GM20000 (cell line): ENCODE measurements at regions not wholly inside any gene's neighbourhood (a gene's known extent, or its start where the extent isn't known, plus 50 kb on each side); places are given as distances from the start of the nearest gene placed in this dataset.
"Not testable (repeated sequence)": the region's sequence is repeated elsewhere in the genome, so short reads cannot be mapped to it uniquely, and the experiment has no call there.

ENCODE experiments used
- DNase-seq: peaks from one replicate; pipeline ENCODE4 v3.0.0; 2012; ENCODE audit warnings: low spot score
- CTCF ChIP-seq: IDR thresholded peaks from 2 replicates; pipeline ENCODE4 v1.5.1; 2012; ENCODE audit warnings: mild to moderate bottlenecking, control low read depth; ENCODE audit errors: extremely low read depth, missing control alignments

GRCh38 chr16:22699356-22699755 lies 114.6 kb upstream of the HS3ST2 start:
- DNase-seq: no peak
- TF ChIP-seq CTCF: no peak

GRCh38 chr16:22705799-22706198 lies 108.2 kb upstream of the HS3ST2 start:
- no peak for TF ChIP-seq CTCF
- DNase-seq: no peak

DNA sequence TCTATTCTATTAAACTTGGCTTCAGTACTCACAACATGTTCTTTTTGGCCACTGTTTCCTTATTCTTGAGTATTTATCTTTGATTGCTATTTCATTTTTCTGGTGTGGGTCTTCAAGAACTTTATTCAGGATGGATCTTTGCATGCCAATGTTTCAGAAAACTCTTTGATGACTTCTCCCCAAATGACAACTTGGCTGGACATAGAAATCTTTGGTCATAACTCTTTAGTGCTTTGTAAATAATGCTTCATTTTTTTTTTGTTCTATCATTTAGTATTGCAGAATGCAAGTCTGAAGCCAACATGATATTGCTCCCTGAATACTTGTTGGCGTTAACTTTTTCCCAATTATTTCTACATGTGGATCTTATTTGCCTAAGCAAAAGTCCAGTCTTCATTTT lies 103.6 kb upstream of the HS3ST2 start:
- TF ChIP-seq CTCF: no peak
- DNase-seq: no peak

GRCh38 chr16:22711847-22712246 lies 102.1 kb upstream of the HS3ST2 start:
- DNase-seq: no peak
- no peak for TF ChIP-seq CTCF

GRCh38 chr16:22712471-22712870 lies 101.5 kb upstream of the HS3ST2 start:
- no peak for DNase-seq
- TF ChIP-seq CTCF: no peak

- not testable (repeated sequence) for DNase-seq
Observed at GRCh38 chr16:22718598-22718997, 95.4 kb upstream of the HS3ST2 start.

DNA sequence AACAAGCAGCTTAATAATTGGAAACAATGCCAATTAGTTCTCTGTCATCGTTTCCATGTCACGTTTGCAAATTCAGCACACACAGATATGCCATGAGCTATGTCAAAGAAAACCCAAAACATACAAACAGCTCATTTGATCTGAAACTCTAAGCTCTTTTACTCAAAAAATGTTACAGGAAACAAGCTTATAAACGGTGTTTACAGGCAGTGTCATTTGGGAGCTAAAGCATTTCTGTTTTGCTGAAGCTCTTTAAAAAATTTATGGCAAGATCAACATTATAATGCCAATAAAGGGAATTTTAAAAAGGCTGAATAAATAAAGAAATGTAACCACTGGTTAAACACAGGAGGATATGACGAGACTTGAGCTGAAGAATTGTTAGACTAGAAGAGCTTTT lies 94.0 kb upstream of the HS3ST2 start:
- TF ChIP-seq CTCF: no peak
- no peak for DNase-seq

DNA sequence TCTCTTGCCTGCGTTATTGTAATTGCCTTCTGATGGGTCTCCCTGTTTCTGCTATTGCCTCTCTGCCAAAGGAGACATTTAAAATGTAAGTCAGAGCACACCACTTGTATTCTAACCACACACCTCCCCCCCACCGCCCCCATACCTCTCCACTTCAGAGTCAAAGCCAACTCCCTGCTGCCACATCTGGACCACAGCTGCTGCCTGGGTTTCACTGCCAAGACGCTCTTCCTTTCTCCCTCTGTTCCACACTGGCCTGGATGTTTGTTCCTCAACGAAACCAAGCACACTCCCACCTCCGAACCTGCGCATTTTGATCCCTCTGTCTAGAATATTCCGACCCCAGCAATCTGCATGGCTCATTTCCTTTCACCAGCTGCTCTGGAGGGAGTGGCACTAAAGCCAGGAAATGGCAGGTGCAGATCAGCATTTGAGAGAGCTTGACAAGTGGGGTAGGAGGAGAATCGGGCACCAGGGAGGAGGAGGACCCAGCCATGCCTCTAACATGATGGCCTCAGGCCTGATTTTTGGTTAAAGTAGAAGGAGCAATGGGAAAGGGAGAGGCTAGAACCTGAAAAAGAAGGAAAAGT lies 92.4 kb upstream of the HS3ST2 start:
- DNase-seq: no peak
- no peak for TF ChIP-seq CTCF

DNA sequence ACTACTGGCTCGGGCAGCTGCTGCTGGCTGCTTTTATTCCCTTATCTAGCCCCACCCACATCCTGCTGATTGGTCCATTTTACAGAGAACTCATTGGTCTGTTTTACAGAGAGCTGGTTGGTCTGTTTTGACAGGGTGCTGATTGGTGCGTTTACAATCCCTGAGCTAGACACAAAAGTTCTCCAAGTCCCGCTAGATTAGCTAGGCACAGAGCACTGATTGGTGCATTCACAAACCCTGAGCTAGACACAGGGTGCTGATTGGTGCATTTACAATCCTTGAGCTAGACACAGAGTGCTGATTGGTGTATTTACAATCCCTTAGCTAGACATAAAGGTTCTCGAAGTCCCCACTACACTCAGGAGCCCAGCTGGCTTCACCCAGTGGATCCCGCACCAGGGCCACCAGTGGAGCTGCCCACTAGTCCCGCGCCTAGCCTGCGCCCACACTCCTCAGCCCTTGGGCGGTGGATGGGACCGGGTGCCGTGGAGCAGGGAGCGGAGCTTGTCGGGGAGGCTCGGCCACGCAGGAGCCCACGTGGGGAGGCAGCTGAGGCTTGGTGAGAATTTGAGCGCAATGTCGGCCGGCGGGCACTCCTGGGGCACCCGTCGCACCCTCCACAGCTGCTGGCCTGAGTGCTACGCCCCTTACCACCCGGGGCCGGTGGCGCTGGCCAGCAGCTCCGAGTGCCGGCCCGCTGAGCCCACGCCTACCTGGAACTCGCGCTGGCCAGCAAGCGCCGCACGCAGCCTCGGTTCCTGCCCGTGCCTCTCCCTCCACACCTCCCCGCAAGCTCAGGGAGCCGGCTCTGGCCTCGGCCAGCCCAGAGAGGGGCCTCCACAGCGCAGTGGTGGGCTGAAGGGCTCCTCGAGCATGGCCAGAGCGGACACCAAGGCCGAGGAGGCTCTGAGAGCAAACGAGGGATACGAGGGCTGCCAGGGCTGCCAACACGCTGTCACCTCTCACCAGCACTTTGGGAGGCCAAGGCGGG lies 91.1 kb upstream of the HS3ST2 start:
- not testable (repeated sequence) for DNase-seq
